ENCODE measurements at regions not wholly inside any gene's neighbourhood (a gene's known extent, or its start where the extent isn't known, plus 50 kb on each side); places are given as distances from the start of the nearest gene placed in this dataset.
"Not testable (repeated sequence)": the region's sequence is repeated elsewhere in the genome, so short reads cannot be mapped to it uniquely, and the experiment has no call there.

GRCh38 chr1:70762386-70762785 lies 285.2 kb downstream of the PTGER3 start:
- no peaks in the 10 kb centered on the region for H3K36me3 ChIP-seq (ENCODE audit: control insufficient read depth in 1 of 2, insufficient read depth in 2 of 2, low read length in 2 of 2)
- H3K9me3 ChIP-seq (ENCODE audit: control insufficient read depth in 1 of 2, low read length in 2 of 2) = no peaks in the 10 kb centered on the region
- no peak overlapping the region for H3K27ac ChIP-seq (ENCODE audit: low read depth, low read length)
- no peaks in the 10 kb centered on the region for H3K27me3 ChIP-seq (ENCODE audit: control insufficient read depth in 1 of 2, insufficient read depth in 2 of 2, low read length in 2 of 2)
- H3K4me1 ChIP-seq (ENCODE audit: control insufficient read depth in 1 of 2, insufficient read depth in 2 of 2, low read length in 2 of 2) = no peaks in the 10 kb centered on the region
- H3K4me3 ChIP-seq (ENCODE audit: low read depth in 1 of 2, low read length in 2 of 2) = no peak overlapping the region
- H3K9ac ChIP-seq (ENCODE audit: low read depth in 1 of 2, low read length in 2 of 2) = no peak overlapping the region

DNA sequence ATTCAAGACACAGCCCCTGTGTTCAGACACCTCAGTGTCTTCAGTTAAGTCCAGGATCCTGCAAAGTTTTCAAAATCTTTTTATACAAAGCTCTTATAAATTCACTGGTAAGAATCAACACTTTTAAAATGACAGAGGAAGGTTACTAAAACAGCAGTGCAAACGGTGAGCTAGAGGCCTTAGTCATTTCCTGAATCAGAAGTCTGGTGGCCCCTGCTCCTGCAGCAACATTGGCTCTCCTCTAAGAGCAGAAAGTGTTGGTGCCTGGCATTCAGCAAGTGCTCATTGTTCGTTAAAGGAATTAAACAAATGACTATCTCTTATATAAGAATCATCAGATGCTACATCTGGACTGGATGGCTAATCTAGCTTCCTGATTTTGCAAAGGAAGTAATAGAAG lies 282.9 kb downstream of the PTGER3 start:
- no peaks in the 10 kb centered on the region for H3K4me1 ChIP-seq (ENCODE audit: control insufficient read depth in 1 of 2, insufficient read depth in 2 of 2, low read length in 2 of 2)
- no peaks in the 10 kb centered on the region for H3K9me3 ChIP-seq (ENCODE audit: control insufficient read depth in 1 of 2, low read length in 2 of 2)
- no peak overlapping the region for H3K4me3 ChIP-seq (ENCODE audit: low read depth in 1 of 2, low read length in 2 of 2)
- H3K27me3 ChIP-seq (ENCODE audit: control insufficient read depth in 1 of 2, insufficient read depth in 2 of 2, low read length in 2 of 2) = no peaks in the 10 kb centered on the region
- H3K9ac ChIP-seq (ENCODE audit: low read depth in 1 of 2, low read length in 2 of 2) = no peak overlapping the region
- no peaks in the 10 kb centered on the region for H3K36me3 ChIP-seq (ENCODE audit: control insufficient read depth in 1 of 2, insufficient read depth in 2 of 2, low read length in 2 of 2)
- no peak overlapping the region for H3K27ac ChIP-seq (ENCODE audit: low read depth, low read length)

- Histone ChIP-seq H3K36me3 (ENCODE audit: control insufficient read depth in 1 of 2, insufficient read depth in 2 of 2, low read length in 2 of 2) (no peaks in the 10 kb centered on the region), H3K27ac (ENCODE audit: low read depth, low read length) (no peak overlapping the region), H3K4me3 (ENCODE audit: low read depth in 1 of 2, low read length in 2 of 2) (no peak overlapping the region), H3K9me3 (ENCODE audit: control insufficient read depth in 1 of 2, low read length in 2 of 2) (peaks cover 4 to 13% of the 10 kb centered on the region in 2 donors), H3K4me1 (ENCODE audit: control insufficient read depth in 1 of 2, insufficient read depth in 2 of 2, low read length in 2 of 2) (no peaks in the 10 kb centered on the region), H3K27me3 (ENCODE audit: control insufficient read depth in 1 of 2, insufficient read depth in 2 of 2, low read length in 2 of 2) (no peaks in the 10 kb centered on the region), H3K9ac (ENCODE audit: low read depth in 1 of 2, low read length in 2 of 2) (no peak overlapping the region)
Observed at GRCh38 chr1:70767377-70767776, 280.2 kb downstream of the PTGER3 start.

DNA sequence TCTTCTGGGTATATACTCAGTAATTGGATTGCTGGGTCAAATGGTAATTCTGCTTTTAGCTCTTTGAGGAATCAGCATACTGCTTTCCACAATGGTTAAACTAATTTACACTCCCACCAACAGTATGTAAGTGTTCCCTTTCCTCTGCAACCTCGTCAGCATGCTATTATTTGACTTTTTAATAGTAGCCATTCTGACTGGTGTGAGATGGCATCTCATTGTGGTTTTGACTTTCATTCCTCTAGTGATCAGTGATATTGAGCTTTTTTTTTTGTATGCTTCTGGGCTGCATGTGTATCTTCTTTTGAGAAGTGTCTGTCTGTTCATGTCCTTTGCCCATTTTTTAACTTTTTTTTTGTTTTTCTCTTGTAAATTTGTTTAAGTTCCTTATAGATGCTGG lies 279.4 kb downstream of the PTGER3 start:
- H3K36me3 ChIP-seq (ENCODE audit: control insufficient read depth in 1 of 2, insufficient read depth in 2 of 2, low read length in 2 of 2) = no peaks in the 10 kb centered on the region
- H3K4me3 ChIP-seq (ENCODE audit: low read depth in 1 of 2, low read length in 2 of 2) = no peak overlapping the region
- peaks cover 4 to 13% of the 10 kb centered on the region in 2 donors for H3K9me3 ChIP-seq (ENCODE audit: control insufficient read depth in 1 of 2, low read length in 2 of 2)
- no peak overlapping the region for H3K27ac ChIP-seq (ENCODE audit: low read depth, low read length)
- no peaks in the 10 kb centered on the region for H3K4me1 ChIP-seq (ENCODE audit: control insufficient read depth in 1 of 2, insufficient read depth in 2 of 2, low read length in 2 of 2)
- no peaks in the 10 kb centered on the region for H3K27me3 ChIP-seq (ENCODE audit: control insufficient read depth in 1 of 2, insufficient read depth in 2 of 2, low read length in 2 of 2)
- no peak overlapping the region for H3K9ac ChIP-seq (ENCODE audit: low read depth in 1 of 2, low read length in 2 of 2)

GRCh38 chr1:70778056-70778762 lies 269.4 kb downstream of the PTGER3 start:
- H3K27ac ChIP-seq (ENCODE audit: low read depth, low read length) = no peak overlapping the region
- no peaks in the 10 kb centered on the region for H3K36me3 ChIP-seq (ENCODE audit: control insufficient read depth in 1 of 2, insufficient read depth in 2 of 2, low read length in 2 of 2)
- no peak overlapping the region for H3K9ac ChIP-seq (ENCODE audit: low read depth in 1 of 2, low read length in 2 of 2)
- peaks cover 0 to 6% of the 10 kb centered on the region in 2 donors for H3K9me3 ChIP-seq (ENCODE audit: control insufficient read depth in 1 of 2, low read length in 2 of 2)
- no peaks in the 10 kb centered on the region for H3K4me1 ChIP-seq (ENCODE audit: control insufficient read depth in 1 of 2, insufficient read depth in 2 of 2, low read length in 2 of 2)
- H3K27me3 ChIP-seq (ENCODE audit: control insufficient read depth in 1 of 2, insufficient read depth in 2 of 2, low read length in 2 of 2) = no peaks in the 10 kb centered on the region
- no peak overlapping the region for H3K4me3 ChIP-seq (ENCODE audit: low read depth in 1 of 2, low read length in 2 of 2)

DNA sequence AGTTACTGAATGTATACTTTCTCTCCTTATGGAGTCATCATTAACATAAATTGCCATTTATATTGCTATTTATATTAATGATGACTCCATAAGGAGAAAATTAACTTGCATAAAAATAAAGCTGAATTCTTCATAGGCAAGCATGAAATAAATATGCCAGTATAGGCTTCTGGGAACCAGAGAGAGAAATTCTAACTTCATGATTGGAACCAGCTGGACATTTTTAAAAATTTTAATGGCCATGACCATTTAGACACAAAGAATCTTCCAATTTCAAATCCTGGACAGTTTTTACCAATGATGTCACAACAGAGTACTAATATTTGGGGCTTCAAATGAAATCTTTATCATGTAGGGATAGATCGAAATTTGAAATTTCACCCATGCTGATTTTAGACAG lies 268.7 kb downstream of the PTGER3 start:
- Histone ChIP-seq H3K4me1 (ENCODE audit: control insufficient read depth in 1 of 2, insufficient read depth in 2 of 2, low read length in 2 of 2) (no peaks in the 10 kb centered on the region), H3K4me3 (ENCODE audit: low read depth in 1 of 2, low read length in 2 of 2) (no peak overlapping the region), H3K36me3 (ENCODE audit: control insufficient read depth in 1 of 2, insufficient read depth in 2 of 2, low read length in 2 of 2) (no peaks in the 10 kb centered on the region), H3K9ac (ENCODE audit: low read depth in 1 of 2, low read length in 2 of 2) (no peak overlapping the region), H3K9me3 (ENCODE audit: control insufficient read depth in 1 of 2, low read length in 2 of 2) (peaks cover 0 to 5% of the 10 kb centered on the region in 2 donors), H3K27ac (ENCODE audit: low read depth, low read length) (no peak overlapping the region), H3K27me3 (ENCODE audit: control insufficient read depth in 1 of 2, insufficient read depth in 2 of 2, low read length in 2 of 2) (no peaks in the 10 kb centered on the region)

DNA sequence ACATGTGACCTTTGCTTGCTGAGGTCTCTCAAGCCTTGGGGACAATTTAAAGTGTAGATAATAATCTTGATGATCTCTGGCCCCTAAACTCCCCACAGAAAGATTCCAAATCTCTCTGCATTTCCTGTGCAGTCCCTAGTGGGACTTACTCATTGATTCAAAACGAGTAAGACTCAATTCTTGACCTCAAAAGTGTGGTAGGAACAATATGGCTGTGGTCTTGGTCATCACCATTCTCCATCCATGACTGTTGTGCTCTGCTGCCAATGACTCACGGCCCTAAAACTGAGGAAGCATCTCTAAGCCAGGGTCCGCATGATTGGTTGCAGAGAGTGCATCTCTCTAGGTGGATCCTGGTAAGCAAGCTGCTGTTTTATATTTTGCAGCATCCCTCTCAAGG lies 268.0 kb downstream of the PTGER3 start:
- Histone ChIP-seq H3K36me3 (ENCODE audit: control insufficient read depth in 1 of 2, insufficient read depth in 2 of 2, low read length in 2 of 2) (no peaks in the 10 kb centered on the region), H3K27me3 (ENCODE audit: control insufficient read depth in 1 of 2, insufficient read depth in 2 of 2, low read length in 2 of 2) (no peaks in the 10 kb centered on the region), H3K27ac (ENCODE audit: low read depth, low read length) (no peak overlapping the region), H3K4me1 (ENCODE audit: control insufficient read depth in 1 of 2, insufficient read depth in 2 of 2, low read length in 2 of 2) (no peaks in the 10 kb centered on the region), H3K4me3 (ENCODE audit: low read depth in 1 of 2, low read length in 2 of 2) (no peak overlapping the region), H3K9me3 (ENCODE audit: control insufficient read depth in 1 of 2, low read length in 2 of 2) (no peaks in the 10 kb centered on the region), H3K9ac (ENCODE audit: low read depth in 1 of 2, low read length in 2 of 2) (no peak overlapping the region)

DNA sequence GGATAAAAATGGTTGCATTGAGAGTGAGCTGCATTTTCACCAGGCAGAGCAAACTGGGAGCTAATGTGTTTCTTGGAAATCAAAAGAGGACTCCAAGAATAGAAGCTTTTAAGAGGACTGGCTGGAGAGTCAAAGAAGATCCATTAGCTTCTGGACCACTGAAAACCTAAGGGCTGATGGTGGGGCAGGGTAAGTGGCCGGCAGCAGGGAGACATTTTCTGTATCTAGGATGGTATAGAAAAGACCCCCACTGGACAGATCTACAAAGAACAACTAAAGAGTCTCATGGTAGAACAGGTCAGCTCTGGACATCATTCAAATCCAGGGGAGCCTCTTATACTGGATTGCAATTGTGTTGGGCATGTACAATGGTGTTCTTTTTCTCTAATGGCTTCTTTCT lies 262.3 kb downstream of the PTGER3 start:
- Histone ChIP-seq H3K27me3 (ENCODE audit: control insufficient read depth in 1 of 2, insufficient read depth in 2 of 2, low read length in 2 of 2) (no peaks in the 10 kb centered on the region), H3K4me1 (ENCODE audit: control insufficient read depth in 1 of 2, insufficient read depth in 2 of 2, low read length in 2 of 2) (no peaks in the 10 kb centered on the region), H3K27ac (ENCODE audit: low read depth, low read length) (no peak overlapping the region), H3K9ac (ENCODE audit: low read depth in 1 of 2, low read length in 2 of 2) (no peak overlapping the region), H3K4me3 (ENCODE audit: low read depth in 1 of 2, low read length in 2 of 2) (no peak overlapping the region), H3K36me3 (ENCODE audit: control insufficient read depth in 1 of 2, insufficient read depth in 2 of 2, low read length in 2 of 2) (no peaks in the 10 kb centered on the region), H3K9me3 (ENCODE audit: control insufficient read depth in 1 of 2, low read length in 2 of 2) (peaks cover 0 to 1% of the 10 kb centered on the region in 2 donors)

DNA sequence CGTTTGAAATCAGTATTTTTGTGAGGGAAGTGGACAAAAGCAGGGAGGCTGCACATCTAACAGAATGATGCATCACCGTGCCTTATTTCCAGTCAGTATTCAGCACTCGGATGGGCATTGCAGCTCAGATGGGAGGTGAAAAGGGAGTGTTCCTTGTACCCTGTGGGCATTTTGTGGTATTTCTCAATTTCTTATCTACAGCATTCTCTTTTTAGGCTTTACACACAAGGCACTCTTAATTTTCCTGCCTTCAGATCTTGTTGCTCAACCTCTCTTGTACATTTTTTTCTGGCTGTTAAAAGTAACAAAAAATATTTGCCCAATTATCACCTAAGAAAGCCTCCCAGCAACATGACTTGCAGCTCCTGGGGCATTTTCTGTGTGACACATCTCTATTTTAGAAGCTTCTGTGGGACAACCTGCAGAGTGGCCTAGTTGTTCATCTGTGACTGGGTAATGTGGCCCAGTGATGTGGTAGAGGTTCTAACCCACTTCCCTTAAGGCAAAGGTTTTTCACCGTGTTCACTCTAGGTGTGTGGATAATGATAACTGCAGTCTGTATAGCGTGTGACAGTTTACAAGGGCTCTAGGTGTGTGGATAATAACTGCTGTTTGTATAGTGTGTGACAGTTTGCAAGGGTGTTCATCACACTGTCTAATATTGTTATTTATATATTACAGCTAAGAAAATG lies 257.2 kb downstream of the PTGER3 start:
- Histone ChIP-seq H3K9me3 (ENCODE audit: control insufficient read depth in 1 of 2, low read length in 2 of 2) (peaks cover 0 to 1% of the 10 kb centered on the region in 2 donors), H3K27ac (ENCODE audit: low read depth, low read length) (no peak overlapping the region), H3K27me3 (ENCODE audit: control insufficient read depth in 1 of 2, insufficient read depth in 2 of 2, low read length in 2 of 2) (no peaks in the 10 kb centered on the region), H3K9ac (ENCODE audit: low read depth in 1 of 2, low read length in 2 of 2) (no peak overlapping the region), H3K4me1 (ENCODE audit: control insufficient read depth in 1 of 2, insufficient read depth in 2 of 2, low read length in 2 of 2) (no peaks in the 10 kb centered on the region), H3K36me3 (ENCODE audit: control insufficient read depth in 1 of 2, insufficient read depth in 2 of 2, low read length in 2 of 2) (no peaks in the 10 kb centered on the region), H3K4me3 (ENCODE audit: low read depth in 1 of 2, low read length in 2 of 2) (no peak overlapping the region)

DNA sequence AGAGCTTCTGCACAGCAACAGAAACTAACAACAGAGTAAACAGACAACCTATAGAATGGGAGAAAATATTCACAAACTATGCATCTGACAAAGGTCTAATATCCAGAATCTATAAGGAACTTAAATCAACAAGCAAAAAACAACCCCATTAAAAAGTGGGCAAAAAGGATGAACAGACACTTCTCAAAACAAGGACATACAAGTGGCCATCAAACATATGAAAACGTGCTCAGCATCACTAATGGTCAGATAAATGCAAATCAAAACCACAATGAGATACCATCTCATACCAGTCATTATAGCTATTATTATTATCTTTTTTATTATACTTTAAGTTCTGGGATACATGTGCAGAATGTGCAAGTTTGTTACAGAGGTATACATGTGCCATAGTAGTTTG lies 252.6 kb downstream of the PTGER3 start:
- H3K36me3 ChIP-seq (ENCODE audit: control insufficient read depth in 1 of 2, insufficient read depth in 2 of 2, low read length in 2 of 2) = not testable (repeated sequence)

More for the DNA sequence above, 252.6 kb downstream of the PTGER3 start:
- not testable (repeated sequence) for H3K4me3 ChIP-seq (ENCODE audit: low read depth in 1 of 2, low read length in 2 of 2); H3K9me3 ChIP-seq (ENCODE audit: control insufficient read depth in 1 of 2, low read length in 2 of 2); H3K4me1 ChIP-seq (ENCODE audit: control insufficient read depth in 1 of 2, insufficient read depth in 2 of 2, low read length in 2 of 2); H3K27me3 ChIP-seq (ENCODE audit: control insufficient read depth in 1 of 2, insufficient read depth in 2 of 2, low read length in 2 of 2); H3K27ac ChIP-seq (ENCODE audit: low read depth, low read length); H3K9ac ChIP-seq (ENCODE audit: low read depth in 1 of 2, low read length in 2 of 2)
